Adipocyte (in vitro differentiated cells): ENCODE measurements at regions not wholly inside any gene's neighbourhood (a gene's known extent, or its start where the extent isn't known, plus 50 kb on each side); places are given as distances from the start of the nearest gene placed in this dataset.

Source experiments
- DNase-seq: peaks from one replicate; pipeline ENCODE4 v3.0.0-alpha.2; 2015; ENCODE audit warnings: low read depth
- H3K27me3 ChIP-seq: replicated peaks from 2 replicates; pipeline ENCODE4 v1.7.0; 2013; ENCODE audit warnings: mild to moderate bottlenecking, low read length, moderate library complexity; ENCODE audit not compliant: control insufficient read depth, insufficient read depth
- H3K36me3 ChIP-seq: 2 replicates; pipeline ENCODE4 v1.7.0; 2013; ENCODE audit warnings: low read length, mild to moderate bottlenecking, moderate library complexity; ENCODE audit not compliant: control insufficient read depth, insufficient read depth, severe bottlenecking
- H3K4me1 ChIP-seq: 2 replicates; pipeline ENCODE4 v1.7.0; 2013; ENCODE audit warnings: mild to moderate bottlenecking, low read length, moderate library complexity; ENCODE audit not compliant: control insufficient read depth, insufficient read depth
- H3K4me3 ChIP-seq: 2 replicates; pipeline ENCODE4 v1.7.0; 2013; ENCODE audit warnings: mild to moderate bottlenecking, low read length, moderate library complexity
- H3K9ac ChIP-seq: 2 replicates; pipeline ENCODE4 v1.7.0; 2013; ENCODE audit warnings: mild to moderate bottlenecking, low read length, moderate library complexity
- H3K9me3 ChIP-seq: 2 replicates; pipeline ENCODE4 v1.7.0; 2013; ENCODE audit warnings: mild to moderate bottlenecking, low read length, moderate library complexity; ENCODE audit not compliant: control insufficient read depth

DNA sequence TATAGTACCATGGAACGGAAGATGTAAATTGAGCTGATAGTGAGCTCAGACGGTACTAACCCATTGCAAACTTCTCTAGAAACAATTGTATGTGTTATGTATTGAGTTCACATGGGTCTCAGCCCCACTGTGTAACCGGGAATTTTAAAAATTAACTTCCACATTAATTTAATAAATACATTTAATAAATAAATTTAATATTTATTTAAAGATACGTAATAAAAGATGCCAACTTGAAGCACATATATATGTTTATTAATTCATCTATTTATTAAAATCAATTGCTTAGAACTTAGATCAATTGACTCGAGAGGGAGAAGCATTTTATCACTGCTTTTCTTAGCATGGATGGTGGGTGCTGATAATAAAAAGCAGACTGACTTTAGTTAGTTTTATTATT lies 170.1 kb upstream of the NPVF start:
- H3K27me3 ChIP-seq, result peaks cover 10% of the 10 kb centered on the region
- H3K36me3 ChIP-seq, result no peaks in the 10 kb centered on the region
- no peaks in the 10 kb centered on the region for H3K9me3 ChIP-seq
- H3K9ac ChIP-seq, result no peak overlapping the region
- H3K4me1 ChIP-seq, result no peaks in the 10 kb centered on the region
- no peak for DNase-seq
- H3K4me3 ChIP-seq, result no peak overlapping the region

DNA sequence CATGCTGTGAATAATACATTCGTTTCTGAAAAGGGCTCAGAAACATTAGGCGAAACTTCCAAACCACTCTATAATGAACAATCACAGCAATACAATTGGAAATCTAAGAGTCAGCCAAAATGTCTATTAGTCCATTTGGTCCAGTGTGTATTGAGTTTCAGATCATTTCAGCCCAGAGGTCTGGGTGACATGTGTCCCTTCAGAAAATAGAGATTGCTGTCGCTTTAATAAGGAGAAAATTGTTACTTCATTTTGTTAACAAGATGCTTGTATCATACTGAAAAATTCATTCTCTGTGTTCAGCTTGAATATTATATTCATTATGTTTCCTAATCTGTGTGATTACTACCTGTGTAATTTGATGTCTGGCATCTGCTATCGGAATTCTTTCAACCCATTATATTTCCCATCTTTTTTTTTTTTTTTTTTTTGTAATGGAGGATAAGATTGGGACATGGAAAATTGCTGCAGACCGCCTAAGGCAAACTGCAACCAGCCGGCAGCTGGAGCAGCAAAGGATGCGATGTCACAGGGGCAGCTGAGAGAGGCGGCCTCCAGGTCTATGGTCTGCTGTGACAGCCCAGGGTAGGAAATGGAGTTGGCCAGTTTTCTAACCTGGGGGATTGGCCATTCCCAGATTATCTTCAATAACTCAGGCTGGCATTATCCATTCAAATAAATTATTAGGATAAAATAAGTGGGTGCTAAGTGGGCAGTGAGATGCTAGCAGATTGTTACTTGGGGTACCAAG lies 170.9 kb upstream of the NPVF start:
- Histone ChIP-seq H3K4me1 (no peaks in the 10 kb centered on the region), H3K9me3 (no peaks in the 10 kb centered on the region), H3K9ac (no peak overlapping the region), H3K27me3 (peaks cover 14% of the 10 kb centered on the region), H3K4me3 (no peak overlapping the region), H3K36me3 (no peaks in the 10 kb centered on the region)
- no peak for DNase-seq

DNA sequence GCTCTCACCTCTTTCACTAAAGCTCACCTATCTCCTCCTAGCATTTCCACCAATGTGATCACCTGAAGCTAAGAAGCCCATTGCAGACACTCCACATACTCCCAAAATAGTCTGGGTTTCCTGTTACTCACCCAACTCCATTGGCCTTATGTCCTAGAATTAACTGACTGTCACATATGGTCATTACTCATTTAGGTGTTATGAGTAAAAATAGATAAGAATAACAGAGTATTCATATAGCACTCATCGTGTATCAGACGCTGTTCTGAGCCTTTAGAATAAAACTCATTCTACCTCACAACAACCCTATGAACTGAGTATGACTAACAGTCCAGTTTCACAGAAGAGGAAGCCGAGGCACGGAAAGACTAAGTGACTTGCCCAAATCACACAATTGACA lies 174.2 kb upstream of the NPVF start:
- peaks cover 19% of the 10 kb centered on the region for H3K27me3 ChIP-seq
- no peak overlapping the region for H3K4me3 ChIP-seq
- no peak overlapping the region for H3K9ac ChIP-seq
- no peaks in the 10 kb centered on the region for H3K4me1 ChIP-seq
- H3K9me3 ChIP-seq, result no peaks in the 10 kb centered on the region
- DNase-seq, result no peak
- H3K36me3 ChIP-seq, result no peaks in the 10 kb centered on the region

DNA sequence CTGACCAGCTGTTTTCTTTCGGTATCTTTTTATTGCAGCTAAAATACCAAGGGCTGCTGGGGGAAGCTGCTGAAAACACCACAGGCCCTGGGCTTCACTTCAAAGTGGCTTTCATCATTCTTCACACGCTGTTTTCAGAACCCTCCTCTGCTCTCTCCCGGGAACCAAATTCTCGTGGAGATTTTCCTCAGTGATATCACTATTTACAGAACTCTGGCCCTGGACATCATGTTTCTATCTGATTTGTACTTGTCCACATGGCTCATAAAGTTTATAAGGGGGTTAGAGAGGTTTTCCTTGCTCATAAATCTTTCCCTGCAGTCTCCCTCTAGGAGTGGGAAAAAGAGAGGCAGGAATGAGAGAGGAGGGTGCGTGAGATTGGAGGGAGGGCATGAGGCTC lies 177.4 kb upstream of the NPVF start:
- Histone ChIP-seq H3K9me3 (no peaks in the 10 kb centered on the region), H3K9ac (no peak overlapping the region), H3K27me3 (peaks cover 28% of the 10 kb centered on the region), H3K4me1 (no peaks in the 10 kb centered on the region), H3K36me3 (no peaks in the 10 kb centered on the region), H3K4me3 (no peak overlapping the region)
- no peak for DNase-seq

DNA sequence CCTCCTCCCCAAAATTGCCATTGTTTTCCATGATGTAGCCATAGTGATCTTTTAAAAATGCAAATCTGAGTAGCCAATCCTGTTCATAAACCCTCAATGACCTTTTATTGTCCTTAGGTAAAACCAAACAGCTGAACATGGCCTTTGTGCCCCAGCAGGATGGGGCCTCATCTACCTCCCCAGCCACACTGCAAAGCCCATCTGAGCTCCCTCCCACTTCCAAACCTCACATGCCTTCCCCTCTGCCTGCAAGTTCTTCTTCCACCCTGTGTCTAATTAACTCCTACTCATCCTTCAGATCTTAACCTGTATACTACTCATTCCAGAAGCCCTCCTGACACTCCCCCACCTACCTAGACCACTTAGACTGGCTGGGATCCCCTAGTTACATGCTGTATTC lies 178.8 kb upstream of the NPVF start:
- Histone ChIP-seq H3K9me3 (no peaks in the 10 kb centered on the region), H3K4me1 (no peaks in the 10 kb centered on the region), H3K27me3 (peaks cover 20% of the 10 kb centered on the region)

DNA sequence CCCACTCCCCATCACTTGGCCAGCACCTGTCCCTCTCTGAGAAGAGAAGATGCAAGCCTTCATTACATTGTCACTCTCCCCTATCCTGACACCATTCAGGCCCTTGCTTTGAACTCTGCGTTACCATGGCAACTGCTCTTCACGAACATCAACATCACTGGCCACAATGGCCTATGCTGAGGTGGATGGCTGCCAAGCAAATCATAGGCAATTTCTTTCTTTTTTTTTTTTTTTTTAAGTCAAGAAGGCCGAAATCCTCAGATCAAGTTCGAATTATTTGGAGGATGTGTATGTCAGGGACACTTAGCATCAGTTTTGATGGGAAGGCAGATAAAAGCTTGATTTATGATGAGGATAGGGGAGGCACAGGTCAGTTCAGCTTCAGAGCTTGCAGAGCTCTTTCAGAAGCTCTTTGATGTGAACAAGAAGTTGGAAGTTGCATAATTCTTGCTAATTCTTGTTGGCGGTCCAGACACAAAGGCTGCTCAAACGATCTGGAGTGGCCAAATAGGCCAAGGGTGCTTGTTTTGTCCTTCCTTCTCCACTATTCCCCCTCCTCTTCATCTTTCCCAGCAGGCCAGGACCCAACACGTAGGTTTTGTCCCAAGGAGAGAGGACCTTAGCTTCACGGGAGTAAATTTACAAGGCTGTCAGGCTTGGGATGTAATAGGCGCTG lies 179.9 kb upstream of the NPVF start:
- DNase-seq, result no peak
- Histone ChIP-seq H3K9ac (no peak overlapping the region), H3K27me3 (peaks cover 20% of the 10 kb centered on the region), H3K4me3 (no peak overlapping the region), H3K4me1 (no peaks in the 10 kb centered on the region), H3K36me3 (no peaks in the 10 kb centered on the region), H3K9me3 (no peaks in the 10 kb centered on the region)

More for the DNA sequence above, 178.8 kb upstream of the NPVF start:
- no peak for DNase-seq
- Histone ChIP-seq H3K4me3 (no peak overlapping the region), H3K36me3 (no peaks in the 10 kb centered on the region), H3K9ac (no peak overlapping the region)

DNA sequence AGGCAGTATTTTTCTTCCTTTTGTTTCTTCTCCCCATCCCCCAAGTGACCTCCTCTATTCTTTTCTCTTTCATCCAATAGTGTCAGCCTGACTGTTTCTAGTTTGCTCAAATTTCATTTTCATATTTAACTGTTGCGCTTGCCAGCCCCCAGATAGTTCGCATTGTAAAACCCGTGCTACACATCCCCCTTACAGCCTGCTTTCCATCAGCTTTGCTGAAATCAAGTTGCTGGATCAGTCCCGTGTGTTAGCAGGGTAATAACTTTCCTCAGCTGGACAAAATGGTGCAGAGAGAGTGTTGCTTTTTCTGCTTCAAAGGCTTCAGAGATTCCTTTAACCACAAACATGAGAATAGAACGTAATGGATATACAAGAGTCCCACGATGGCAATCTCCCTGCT lies 180.6 kb upstream of the NPVF start:
- H3K4me3 ChIP-seq, result no peak overlapping the region
- no peak for DNase-seq
- H3K4me1 ChIP-seq, result no peaks in the 10 kb centered on the region
- peaks cover 14% of the 10 kb centered on the region for H3K27me3 ChIP-seq
- no peaks in the 10 kb centered on the region for H3K36me3 ChIP-seq
- H3K9ac ChIP-seq, result no peak overlapping the region
- H3K9me3 ChIP-seq, result no peaks in the 10 kb centered on the region

DNA sequence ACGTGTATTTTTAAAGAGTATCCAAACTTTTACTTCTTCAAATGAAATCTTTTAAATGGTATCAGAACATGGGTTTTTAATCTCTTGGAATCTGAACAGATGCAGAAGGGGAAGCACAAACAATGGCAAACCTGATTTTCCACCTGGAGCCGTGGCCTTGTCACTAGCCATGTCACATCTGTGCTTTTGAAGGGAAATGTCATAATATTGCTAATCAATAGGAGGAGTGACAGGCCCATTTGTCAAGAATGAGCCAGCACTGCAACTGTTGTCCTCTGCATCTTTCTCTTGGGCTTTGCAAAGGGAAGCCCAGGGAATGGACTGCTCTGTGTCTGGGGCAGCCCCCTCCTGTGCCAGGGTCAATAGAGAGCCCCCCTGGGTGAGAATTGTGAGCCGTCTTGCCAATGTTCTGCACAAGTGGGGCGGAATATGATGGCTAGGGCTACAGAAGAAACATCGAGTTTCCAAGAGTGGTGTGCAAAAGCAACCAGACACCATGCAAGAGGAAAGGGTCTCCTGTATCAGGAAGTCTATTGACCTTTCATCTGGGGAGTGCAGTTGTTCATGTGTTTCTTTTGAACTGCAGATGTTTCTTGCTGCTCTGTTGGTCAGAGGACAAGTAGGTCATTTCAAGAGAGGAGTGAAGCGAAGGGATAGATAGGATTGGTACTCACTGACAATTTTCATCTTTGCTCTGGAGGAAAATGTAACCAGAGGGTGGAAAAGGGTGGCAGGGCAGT lies 181.8 kb upstream of the NPVF start:
- H3K27me3 ChIP-seq, result peaks cover 15% of the 10 kb centered on the region
- no peaks in the 10 kb centered on the region for H3K4me1 ChIP-seq
- no peaks in the 10 kb centered on the region for H3K9me3 ChIP-seq
- no peak overlapping the region for H3K9ac ChIP-seq
- no peak for DNase-seq
- H3K4me3 ChIP-seq, result no peak overlapping the region
- no peaks in the 10 kb centered on the region for H3K36me3 ChIP-seq

DNA sequence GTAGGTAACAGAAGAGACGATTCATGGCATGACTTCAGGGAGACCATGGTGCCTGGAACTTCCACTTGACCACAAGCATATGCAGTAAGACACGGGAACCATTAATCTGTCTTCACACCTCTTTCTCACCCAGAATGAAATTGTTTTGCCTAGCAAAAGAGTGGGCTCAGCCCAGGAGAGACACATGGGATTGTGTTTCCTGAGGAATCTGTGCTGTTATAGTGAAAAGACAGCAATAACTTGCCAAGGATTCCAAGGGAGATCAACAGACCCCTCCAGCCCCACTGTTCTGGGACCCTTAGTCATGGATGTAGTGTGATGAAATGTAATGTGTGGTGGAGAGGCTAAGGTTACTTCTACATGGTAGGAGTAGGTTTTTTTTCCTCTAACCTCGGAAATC lies 192.5 kb upstream of the NPVF start:
- DNase-seq, result no peak
- Histone ChIP-seq H3K27me3 (peaks cover 3% of the 10 kb centered on the region), H3K9ac (no peak overlapping the region), H3K4me3 (no peak overlapping the region), H3K4me1 (peaks cover 5% of the 10 kb centered on the region), H3K9me3 (no peaks in the 10 kb centered on the region), H3K36me3 (no peaks in the 10 kb centered on the region)

DNA sequence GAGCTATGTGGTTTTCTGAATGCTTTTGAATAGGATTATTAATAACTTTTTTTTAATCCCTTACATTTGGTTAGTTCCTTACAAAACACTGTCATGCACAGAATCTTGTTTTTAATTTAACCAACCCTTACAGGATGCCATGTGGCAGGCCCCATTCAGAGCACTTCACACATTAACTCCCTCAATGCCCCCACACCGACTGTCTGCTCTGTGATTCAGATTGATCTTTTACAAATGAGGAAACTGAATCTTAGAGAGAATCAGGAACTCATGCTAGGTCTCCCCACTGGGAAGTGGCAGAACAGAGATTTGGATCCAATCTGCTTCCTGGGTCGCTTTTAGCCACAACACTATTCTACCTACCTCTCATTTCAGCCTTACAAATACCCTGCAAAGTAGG lies 195.8 kb upstream of the NPVF start:
- H3K27me3 ChIP-seq, result no peaks in the 10 kb centered on the region
- H3K4me3 ChIP-seq, result no peak overlapping the region
- peaks cover 23% of the 10 kb centered on the region for H3K4me1 ChIP-seq
- no peak for DNase-seq
- no peaks in the 10 kb centered on the region for H3K9me3 ChIP-seq
- H3K36me3 ChIP-seq, result no peaks in the 10 kb centered on the region
- H3K9ac ChIP-seq, result no peak overlapping the region

DNA sequence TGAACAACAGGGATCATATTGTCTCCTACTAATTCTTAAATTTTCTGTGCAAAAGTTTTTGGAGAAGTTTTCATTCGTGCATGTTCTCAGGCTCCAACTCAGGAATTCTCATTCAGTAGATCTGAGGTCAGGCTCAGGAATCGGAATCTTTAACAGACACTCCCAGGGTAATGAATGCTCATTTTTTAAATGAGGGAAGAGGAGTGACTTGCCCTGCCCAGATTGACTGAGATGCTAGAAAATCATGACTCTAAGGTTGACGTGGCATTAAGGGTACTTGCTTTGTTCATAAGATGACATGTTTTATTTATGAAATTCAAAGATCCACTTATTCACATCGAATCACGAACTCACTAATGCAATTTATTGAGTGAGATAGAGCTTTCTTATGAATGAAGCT lies 196.6 kb upstream of the NPVF start:
- Histone ChIP-seq H3K27me3 (no peaks in the 10 kb centered on the region), H3K36me3 (no peaks in the 10 kb centered on the region), H3K9ac (no peak overlapping the region), H3K9me3 (no peaks in the 10 kb centered on the region), H3K4me3 (no peak overlapping the region), H3K4me1 (peaks cover 30% of the 10 kb centered on the region)
- no peak for DNase-seq
